ENCODE measurements at regions not wholly inside any gene's neighbourhood (a gene's known extent, or its start where the extent isn't known, plus 50 kb on each side); places are given as distances from the start of the nearest gene placed in this dataset.
"Not testable (repeated sequence)": the region's sequence is repeated elsewhere in the genome, so short reads cannot be mapped to it uniquely, and the experiment has no call there.

DNA sequence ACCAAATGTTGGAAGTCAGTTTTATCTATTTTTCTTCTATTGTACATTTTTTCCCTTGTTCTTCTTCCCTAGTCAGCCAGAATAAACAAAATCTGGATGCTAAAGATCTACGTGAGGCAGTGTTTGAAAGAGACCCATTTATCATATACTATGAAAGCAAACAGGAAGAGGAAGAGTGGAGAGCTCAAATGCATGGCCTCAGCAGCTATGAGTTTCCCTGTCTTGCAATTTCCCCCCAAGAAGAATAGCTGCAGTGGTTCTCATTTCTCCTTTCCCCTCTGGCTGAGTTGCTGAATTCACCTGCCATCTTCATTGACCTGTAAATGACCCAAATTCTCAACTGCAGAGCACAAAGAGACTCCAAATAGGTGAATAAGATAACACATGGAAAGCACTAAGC, 347.1 kb upstream of the NRP1 start:
- DNase-seq = no peak

DNA sequence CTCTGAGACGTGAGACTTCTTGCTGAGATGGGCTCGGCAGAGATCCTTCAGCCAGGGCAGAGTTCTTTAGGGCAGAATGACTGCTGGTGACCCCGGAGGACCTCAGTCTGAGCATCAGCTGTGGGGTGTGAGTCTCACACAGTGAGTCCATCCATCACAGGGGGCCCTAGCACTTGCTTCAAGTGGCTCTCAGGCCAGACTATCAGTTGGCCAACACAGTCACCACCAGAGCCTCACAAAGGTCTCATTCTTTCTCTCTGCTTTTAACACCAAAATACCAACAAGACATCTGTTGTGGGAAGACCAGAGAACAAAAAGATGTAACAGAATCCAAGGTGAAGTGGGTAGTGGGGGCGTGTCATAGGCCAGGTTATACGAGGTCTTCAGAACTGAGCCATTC, 345.6 kb upstream of the NRP1 start:
- no peak for DNase-seq

DNA sequence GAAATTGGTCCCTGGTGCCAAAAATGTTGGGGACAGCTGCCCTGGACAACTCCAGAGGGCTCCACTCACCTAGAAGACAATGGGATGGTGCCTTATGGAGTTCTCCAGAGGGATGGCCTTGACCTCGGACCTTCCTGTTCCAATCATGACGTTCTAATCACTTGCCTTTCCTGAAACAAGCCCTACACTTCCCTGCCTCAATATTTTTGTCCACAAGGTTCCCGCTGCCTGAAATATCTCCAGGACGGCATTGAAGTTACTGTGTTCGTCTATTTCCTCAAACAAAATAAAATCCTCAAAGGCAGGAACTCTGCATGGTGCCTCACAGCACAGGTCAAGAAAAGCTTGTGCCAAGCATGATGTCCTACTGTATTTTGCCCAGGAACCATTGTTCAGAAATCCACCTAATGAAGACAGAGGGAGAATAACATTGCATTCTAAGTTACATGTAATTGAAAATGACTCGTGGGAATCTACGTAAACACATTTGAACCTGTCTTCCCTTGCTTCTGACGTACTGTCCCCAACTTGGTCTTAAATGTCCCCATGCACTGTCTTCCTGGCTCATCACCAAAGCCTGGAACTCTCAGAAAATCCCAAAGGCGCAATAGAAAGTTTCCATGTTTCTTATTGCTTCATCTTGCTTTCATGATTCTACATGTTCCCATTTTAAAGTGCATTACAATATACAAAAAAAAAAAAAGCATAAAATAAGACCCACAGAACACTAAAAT, 342.3 kb upstream of the NRP1 start:
- DNase-seq = no peak

DNA sequence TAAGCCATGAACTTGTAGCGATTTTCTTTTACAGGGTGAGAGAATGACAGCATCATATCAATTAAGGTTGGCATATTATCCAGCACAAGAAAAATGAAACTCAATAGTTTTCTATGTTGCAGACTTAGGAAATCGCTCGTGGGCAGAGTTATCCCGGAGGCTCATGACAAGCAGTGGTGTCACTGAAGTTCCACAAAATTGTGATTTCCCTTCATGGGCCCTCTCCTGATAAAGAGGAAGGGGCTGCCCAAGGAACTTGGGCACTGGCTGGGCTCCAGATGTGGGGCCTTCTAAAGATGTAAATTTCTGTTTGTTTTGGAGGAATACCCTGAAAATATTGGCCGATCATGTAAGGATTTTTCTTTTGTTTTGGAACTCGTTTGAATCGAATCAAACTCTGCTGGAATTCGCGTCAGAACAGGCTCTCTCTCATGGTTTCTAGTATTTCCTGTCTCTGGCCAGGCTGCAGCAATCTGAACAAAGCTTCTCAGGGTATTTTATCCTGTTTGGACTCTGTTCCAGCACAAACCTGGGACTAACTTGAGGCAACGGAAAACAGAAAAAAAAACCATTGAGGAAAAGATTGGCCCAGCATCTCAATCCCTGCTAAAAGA, 340.6 kb upstream of the NRP1 start:
- no peak for DNase-seq

DNA sequence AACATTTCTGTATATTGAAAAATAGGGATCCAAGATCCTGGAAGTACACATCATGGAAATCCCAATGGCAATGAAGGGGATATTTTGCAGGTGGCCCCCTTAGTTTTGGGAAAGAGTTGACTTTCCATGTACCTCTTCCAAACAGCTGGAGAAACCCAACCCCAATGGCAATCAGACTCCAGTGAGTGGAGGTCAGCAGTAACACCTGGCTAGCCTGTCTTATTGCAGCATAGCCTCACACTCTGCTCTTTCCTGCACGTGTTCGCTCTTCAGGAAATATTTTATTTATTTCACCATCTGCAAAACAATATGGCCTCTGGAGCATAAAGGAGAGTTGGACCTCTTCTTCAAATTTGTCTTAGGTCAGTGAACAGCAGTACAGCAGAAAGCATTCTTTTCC, 340.0 kb upstream of the NRP1 start:
- no peak for DNase-seq

DNA sequence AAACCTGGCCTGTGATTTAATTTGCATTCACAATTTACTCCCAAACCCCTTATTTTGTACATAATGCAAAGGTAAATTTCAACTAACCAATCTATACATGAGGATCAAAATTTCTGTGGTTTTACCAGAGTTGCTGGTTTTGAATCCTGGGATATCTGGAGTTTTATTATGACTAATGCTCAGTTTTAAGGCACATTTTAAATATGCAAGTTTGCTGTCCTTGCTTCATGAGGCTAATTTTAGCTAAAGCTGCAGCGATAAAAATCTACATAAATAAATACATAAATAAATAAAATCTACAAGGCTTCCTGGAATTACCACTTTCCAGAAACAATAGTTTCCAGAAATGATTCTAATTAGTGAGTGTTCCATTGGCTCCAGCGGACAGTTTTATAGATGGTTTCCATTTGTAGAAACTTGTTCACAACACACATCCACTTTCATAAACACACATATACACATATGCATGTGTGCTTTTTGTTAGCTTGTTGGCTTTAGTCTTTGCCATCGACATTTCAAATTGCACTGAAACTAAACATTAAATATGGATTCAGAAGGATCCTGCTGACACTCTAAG, 339.5 kb upstream of the NRP1 start:
- no peak for DNase-seq

DNA sequence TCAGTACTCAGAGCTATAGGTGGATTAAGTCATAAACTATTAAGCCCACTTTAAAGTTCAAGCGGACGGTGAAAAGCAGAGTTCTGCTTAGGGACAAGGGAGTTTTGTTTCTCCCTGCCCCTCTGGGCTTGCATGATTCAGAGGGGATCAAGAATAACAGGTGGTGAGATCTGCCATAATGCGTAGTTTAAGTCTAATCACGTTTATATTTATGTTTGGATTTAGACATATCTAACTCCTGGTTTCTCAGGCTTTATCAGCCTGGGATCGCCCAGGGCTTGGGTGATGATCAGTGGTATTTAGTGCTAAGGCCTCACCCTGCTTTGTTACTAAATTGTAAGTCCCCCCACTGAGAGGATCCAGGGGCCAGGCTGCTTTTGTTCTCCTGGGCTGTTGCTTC, 335.4 kb upstream of the NRP1 start:
- no peak for DNase-seq

DNA sequence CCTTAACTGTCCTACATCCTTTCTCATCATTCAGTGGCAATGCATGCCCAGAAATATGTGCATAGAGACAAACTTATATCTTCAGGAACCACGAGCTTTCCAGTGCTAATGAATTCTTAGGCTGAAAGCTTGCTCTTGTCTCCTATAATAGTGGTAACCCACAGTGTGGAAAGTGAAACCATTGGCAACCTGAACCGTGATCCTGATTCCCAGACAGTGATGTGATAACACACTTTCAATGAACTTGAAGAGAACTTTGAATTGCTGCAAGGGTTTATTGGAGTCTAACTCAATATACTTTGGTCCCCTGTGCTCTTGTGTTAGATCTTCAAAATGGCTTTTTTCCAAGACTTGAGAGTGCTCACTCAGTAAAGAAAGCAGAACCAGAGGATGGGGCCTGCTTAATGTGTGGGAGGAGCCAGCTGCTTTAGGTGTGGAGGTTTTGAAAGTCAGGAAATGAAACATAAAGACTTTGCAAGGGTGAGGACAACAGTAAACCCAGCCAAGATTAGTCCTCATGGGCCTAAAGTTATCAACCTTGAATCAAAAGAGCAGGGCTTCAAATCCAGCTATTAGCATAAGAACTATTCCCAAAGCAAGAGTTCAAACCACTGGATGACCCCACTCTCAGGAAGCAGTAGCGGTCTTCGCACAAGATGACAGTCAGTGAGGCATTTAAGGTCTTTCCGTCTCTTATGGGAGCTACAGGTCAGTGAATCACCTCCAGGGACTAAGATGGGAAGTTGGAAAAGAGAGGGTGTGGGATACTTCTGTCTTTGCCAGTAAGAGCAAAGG, 332.4 kb upstream of the NRP1 start:
- no peak for DNase-seq

DNA sequence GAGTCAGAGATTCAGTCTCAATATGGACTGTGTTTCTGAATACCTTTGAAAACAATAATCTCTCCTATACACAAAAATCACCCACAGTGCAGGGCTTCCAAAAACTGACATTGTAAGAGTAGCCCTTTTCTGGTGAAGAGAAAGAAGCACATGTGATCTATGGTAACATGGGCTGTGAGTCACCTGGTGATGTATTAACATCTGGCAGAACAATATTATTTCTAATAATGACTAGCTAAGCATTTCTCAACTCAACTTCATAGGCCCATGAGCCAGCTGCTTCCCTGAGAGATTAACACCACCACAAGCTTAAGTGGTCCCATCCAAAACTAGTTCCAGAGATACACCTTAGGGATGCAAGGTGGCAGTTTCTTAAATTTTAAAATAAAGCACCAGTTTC, 331.0 kb upstream of the NRP1 start:
- DNase-seq = no peak

DNA sequence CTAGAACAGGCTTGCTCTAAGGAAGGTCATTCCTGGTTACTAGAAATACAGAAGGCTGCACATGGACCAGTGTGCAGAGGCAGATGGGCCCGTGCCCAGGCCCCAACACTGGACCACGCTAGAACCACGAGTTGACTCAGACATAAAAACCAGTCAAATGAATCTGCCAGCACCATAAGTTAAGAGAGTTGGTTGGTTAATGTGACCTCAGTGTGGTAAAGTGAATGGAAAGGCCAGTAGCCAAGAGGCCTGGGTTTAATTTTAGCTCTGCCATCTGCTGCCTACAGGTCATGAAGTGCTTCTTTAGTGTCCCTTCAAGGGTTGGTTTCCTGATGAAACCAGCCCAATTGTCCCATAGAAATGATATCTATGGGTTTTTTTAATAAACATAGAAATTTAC, 329.6 kb upstream of the NRP1 start:
- DNase-seq = no peak

DNA sequence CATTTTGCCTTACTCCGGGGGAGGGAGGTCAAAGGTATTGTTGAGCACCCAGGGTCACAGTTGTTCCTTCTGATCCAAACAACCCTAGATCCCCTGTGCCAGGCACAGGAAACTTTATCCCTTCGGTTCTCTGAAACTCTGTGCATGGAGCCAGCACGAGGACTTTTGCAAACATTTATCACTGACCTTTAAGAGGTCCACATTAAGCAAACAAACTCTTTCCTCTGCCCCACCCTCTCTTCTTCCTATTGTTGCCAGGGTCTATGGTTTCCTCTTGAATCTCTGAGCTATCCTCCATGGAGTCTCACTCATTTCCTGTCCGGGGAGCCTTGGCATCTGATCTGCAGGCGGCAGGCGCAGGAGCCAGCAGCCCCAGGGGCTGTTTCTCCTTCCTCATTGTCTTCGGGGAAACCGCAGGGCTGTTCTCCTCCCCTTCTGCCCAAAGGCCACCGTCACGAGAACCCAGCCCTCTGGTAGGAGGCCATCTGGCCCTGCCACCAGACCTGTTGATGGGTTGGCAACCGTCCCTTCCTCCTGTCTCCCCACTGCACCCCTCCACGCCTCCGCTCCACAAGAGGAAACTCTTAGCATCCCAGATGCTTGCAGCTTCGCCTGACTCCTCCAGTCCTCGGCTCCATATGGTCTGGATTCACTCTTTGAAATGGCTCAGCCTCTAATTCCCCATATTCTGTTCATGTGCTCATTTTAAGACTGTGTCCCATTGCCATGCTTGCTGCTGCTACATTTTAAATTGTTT, 327.3 kb upstream of the NRP1 start:
- DNase-seq = no peak

DNA sequence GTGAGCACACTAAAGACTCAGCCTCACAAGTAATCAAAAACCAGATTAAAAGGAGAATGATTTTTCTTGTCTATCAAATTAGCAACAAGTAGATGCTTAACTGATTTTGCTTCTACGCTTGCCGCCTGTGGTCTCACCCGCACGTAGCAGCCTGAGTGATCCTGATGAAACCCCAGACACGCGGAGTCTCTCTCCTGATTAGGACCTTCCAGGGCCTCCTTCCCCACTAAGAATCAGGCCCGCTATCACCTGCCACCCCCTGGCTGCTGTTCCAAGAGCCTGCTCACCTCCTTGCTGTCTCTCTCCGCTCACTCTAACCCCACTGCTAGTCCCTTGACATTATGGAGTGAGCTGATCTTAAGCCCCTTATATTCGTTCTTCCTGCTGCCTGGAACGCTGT, 325.9 kb upstream of the NRP1 start:
- no peak for DNase-seq

DNA sequence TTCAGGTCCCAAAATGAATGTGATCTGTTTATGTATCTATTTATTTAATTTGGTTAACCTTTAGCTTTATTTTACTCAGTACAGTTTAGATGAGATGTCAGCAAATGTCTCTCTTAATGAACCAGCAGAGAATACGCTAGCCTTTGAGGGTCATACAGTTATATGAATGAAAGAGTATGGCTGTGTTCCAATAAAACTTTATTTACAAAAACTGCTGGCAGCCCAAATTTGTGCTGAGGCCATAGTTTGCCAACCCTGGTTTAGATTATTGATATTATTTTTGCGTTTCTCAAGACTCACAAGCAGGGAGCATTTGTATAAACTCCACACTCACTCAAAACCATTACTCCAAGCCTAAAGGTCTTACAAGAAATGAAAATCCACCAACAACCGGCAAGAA, 323.4 kb upstream of the NRP1 start:
- DNase-seq = no peak

DNA sequence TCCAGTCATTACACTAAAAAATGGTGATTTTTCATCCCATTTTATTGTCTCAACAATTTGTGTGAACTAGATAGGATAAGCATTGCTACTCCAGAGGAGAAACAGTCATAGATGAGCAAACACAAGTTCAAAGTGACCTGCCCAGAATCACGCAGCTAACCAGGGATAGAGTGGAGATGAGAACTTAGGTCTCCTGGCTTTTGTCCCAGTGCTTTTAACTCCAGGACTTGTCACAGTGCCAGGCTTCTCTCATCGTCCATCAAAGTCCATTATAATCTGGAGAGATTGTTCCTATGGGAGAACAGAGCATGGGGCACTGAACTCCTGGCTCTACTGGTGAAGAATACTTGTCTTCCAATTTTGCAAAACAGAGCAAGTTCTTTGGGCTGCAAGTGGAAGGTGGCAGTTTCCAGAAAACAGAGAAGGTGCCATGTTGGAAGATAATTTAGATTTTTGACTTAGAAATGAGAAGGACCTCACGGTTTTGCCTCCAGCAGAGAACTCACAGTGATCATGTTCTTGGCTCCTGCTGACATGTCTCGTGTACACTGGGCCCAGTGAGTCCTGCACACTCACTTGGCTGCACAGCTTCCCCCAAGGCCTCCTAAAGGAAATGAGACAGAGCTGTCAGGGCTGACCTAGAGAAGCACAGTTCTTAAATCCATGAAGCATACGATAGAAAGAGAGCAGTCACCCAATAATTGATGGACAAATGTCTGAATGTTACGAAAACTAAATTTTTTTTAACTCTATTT, 322.9 kb upstream of the NRP1 start:
- DNase-seq = no peak

DNA sequence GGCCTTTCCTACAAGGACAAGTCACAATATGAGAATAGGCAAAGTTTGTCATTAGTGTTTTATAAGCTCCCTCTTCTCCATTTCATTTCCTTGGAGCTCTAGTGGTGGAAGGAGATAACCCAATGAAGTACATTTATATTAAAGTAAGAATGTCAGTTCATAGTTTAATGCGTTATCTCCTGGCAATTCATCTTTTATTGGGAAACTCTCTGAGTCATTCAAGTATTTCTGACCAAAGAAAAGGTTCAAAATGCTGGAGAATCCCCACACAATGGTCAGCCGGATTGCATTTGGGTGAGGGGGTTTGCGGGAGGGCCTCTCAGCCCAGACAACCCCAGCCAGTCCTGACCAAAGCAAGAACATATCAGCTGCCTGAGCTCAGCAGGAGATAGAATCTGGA, 321.5 kb upstream of the NRP1 start:
- no peak for DNase-seq

DNA sequence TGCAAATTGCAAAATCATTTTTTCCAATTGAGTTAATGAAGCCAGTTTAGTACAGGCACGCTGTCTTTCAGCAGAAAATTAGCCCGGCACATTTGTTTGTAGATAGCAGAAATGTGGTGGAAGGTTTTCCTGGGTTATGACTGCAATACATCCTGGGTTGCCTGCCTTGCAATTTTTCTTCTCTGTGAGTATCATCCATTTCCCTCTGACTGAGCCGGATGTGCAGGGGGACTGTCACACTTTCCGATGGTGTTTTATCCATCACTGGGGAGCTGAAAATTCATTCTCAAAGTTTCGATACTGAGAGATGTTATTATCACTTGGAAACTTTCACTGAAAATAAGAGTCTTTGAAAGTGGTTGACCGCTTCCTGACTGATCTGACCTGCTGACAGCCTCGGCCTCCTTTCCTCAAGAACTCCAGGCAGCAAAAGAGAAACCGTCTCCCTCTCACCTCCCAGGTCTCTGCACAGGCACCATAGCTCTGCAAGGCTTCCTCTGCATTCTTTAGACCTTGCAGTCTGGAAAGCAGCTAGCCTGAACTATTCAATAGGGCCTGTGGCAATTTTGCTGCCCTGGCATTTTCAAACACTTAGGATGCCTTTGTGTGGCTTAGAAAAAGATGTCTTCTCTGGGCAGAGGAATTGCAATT, 320.8 kb upstream of the NRP1 start:
- DNase-seq = no peak

DNA sequence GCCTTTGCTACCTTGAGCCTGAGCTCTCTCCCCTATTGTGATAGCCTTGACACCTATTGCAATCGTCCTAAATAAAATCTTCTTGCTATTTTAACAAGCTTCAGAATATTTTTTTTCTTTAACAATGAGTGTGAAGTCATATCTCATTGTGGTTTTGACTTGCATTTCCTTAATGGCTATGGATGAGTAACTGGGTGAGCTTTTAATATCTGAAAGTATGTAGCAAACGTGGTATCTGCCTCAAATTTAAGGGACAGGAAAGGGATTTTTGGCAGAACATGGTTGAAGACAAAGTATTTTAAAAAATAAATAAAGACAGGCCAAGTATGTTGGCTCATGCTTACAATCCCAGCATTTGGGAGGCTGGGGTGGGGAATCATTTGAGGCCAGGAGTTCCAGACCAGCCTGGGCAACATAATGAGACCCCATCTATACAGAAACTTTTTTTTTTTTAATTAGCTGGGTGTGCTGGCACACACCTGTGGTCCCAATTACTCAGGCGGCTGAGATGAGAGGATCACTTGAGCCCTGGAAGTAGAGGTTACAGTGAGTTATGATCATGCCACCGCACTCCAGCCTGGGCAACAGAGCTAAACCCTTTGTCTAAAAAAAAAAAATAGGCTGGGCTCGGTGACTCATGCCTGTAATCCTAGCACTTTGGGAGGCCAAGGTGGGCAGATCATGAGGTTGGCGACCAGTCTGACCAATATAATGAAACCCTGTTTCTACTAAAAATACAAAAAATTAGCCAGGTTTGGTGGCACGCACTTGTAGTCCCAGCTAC, 319.3 kb upstream of the NRP1 start:
- no peak for DNase-seq

DNA sequence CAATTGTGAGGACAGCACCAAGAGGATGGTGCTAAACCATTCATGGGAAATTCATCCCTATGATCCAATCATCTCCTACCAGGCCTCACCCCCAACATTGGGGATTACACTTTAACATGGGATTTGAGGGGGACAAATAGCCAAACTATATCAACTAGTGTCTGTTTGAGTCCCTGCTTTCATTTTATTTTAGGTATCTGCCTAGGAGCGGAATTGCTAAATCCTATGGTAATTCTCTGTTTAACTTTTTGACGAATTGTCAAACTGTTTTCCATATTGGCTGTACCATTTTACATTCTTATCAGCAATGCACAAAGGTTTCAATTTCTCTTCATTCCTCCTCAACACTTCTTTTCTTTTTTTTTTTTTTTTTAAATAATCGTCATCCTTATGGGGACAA, 318.4 kb upstream of the NRP1 start:
- no peak for DNase-seq

DNA sequence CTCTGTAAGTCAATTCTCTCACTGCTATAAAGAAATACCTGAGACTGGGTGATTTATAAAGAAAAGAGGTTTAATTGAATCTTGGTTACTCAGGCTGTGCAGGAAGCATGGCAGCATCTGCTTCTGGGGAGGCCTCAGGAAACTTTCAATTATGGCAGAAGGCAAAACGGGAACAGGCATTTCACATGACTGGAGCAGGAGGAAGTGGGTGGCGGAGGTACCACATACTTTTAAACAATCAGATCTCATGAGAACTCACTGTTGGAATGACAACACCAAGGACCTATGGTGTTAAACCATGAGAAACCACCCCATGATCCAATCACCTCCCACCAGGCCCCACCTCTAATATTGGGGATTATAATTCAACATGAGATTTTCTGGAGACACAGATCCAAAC, 315.7 kb upstream of the NRP1 start:
- not testable (repeated sequence) for DNase-seq

DNA sequence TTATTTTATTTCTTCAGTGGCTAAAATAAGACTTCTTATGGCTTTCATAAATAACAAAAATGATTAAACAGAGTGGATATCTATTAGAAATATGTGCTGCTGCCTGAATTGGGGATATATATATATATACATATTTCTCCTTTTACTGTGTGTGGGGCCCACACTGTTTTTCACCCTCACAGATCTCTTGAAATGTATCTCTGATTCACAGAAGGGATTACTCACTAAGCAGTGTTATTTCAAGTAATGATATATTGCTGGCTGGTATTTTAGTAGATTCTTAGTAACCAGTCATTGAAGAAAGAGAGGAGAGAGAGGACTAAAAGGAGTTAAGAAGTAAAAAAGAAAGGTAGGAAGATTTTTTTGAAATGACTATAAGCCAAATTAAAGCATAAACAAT, 308.6 kb upstream of the NRP1 start:
- no peak for DNase-seq

DNA sequence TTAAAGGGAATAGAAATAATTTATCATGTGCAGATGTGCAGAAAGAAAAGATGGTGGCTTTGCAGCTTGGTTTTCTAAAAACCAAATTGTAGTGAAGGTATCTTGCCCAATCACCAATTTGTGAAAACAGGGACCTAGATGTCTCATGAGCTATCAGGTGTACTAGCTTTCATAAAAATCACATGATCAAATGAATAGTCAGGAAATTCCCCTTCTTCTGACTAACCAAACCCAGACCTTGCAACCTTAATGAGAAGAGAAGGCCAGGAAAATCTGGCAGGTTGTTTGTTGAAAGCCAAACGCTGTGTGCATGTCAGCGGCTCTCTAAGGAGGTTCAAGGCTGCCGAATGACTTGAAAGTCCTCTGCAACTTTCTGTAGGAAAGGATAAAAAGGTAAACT, 304.4 kb upstream of the NRP1 start:
- DNase-seq = no peak

Measured in stimulated activated CD4-positive, alpha-beta T cell treated with anti-CD3 and anti-CD28 coated beads, Interleukin-4, amount 100 ng/mL, for 4 hours (primary cell).